Globus pallidus (tissue), 1 donor: ENCODE measurements at regions not wholly inside any gene's neighbourhood (a gene's known extent, or its start where the extent isn't known, plus 50 kb on each side); places are given as distances from the start of the nearest gene placed in this dataset.
"Not testable (repeated sequence)": the region's sequence is repeated elsewhere in the genome, so short reads cannot be mapped to it uniquely, and the experiment has no call there.

Experiments used
- DNase-seq: peaks from one replicate; pipeline ENCODE4 v3.0.0-alpha.2; 2015; ENCODE audit warnings: low spot score

DNA sequence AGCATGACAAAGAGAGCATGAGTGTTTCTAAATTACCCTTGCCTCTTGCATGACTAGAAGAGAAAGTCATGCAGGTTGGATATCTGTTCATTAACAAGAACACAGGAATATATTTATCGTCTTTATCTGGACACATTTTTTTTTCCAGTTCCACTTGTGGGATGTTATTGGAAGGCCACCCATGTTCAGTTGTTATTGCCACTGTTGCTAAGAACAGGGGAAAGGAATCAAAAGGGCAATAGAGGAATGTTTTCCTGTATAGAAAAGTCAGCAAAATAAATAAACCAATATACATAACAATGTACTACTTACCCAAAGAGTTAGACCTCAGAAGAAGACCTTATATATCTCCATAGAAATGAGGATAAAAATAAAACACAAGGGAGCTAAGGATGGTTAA lies 270.1 kb downstream of the QDPR start:
- DNase-seq = no peak

DNA sequence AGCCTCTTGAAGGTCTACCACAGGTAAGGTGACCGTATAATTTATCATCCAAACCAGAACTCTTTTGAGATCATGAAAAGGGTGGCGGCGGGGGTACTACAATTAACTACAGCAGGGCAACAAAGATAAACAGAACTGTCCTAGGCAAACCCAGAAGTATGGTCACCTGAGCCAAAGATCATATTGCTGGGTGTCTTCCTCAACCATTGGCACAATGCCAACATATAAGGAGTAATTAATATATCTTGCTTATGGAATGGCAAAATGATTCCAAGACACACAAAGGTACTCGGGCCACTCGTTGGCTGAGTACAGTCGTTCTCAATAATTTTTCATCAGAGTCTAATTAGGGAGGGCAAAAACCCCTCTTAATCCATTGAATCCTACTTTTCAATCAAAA lies 273.3 kb downstream of the QDPR start:
- DNase-seq = no peak

GRCh38 chr4:17236686-17237085 lies 275.2 kb downstream of the QDPR start:
- DNase-seq = no peak

- DNase-seq = no peak
These were observed 277.2 kb downstream of the QDPR start for GRCh38 chr4:17234678-17235077.

GRCh38 chr4:17232566-17233253 lies 279.2 kb downstream of the QDPR start:
- peak; percentile 61 for DNase-seq

- not testable (repeated sequence) for DNase-seq
These were observed 279.9 kb downstream of the QDPR start for GRCh38 chr4:17231880-17232475.

DNA sequence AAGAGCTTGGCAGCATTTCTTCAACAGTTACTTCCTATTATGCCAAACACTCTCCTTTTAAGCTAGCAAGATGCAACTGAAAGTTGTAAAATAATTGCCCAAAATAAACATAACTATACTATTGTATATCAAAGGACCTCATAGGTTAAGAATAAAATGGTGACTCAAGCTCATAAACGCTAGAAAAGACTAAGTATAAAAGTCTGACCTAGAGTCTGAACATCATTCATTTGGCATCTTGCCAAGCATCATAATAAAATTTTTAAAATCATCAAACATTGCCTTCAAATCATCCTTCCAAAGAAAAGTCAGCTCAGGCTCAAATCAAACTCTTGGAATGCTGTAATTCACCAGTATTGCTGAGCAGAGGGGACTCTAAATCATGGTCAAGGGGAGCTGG lies 281.2 kb downstream of the QDPR start:
- no peak for DNase-seq

DNA sequence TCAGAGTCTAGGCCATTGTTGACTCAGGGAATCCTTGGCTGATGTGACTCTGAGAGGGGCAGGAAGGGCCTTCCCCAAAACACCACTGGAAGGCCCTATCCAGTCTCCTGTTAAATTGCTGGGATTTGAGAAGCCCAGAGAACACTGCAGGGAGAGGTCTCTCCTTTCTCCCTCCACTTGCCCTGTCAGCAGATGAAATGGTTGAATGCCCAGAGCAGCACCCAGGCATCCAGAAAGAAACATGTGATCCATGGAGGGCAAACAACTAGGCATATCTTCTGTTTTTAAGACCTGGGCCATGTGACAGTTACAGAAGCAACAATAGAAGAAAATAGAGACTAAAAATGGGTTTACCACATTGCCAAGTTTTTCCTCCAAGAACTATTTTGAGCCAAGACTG lies 291.1 kb downstream of the QDPR start:
- no peak for DNase-seq

GRCh38 chr4:17218786-17219185 lies 293.1 kb downstream of the QDPR start:
- no peak for DNase-seq

- no peak for DNase-seq
These were observed 304.8 kb downstream of the QDPR start for GRCh38 chr4:17206829-17207801.

DNA sequence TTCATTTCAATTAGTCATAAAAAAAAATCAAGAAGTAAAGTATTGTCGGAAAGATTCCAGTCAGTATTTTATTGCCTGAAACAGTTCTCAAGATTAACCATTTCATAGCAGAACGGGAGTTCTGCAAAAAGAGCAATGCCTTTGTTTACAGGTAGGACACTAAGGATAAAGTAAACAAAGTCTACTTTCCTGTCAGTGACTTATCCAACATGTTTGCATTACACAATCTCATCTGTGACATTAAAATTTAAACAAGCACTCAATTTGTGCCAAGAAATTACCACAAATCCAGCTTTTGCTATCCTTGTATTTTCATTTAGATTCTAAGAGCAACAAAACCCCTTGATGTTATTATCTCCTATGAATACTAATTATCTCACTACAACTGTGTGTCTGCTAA lies 306.5 kb upstream of the LDB2 start:
- DNase-seq = no peak

DNA sequence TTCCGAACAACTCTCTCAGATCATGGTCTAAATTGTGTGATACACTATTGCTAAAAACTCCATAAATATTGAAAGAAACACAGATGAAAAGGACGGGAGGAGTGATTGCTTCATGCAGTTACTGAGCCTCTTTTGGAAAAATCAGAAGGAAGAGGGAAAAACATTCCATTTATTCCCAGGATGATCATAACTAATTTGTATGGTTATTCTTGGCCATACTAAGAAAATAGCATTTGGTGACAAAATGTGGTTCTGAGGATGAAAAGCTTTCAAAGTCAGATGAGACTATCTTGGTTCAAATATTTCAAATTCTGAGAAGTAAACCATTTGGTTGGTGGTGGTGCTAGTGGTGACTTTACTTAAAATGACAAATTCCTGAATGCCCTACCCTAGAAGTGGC lies 305.4 kb upstream of the LDB2 start:
- no peak for DNase-seq

GRCh38 chr4:17197070-17197469 lies 298.6 kb upstream of the LDB2 start:
- peak; percentile 21 for DNase-seq

DNA sequence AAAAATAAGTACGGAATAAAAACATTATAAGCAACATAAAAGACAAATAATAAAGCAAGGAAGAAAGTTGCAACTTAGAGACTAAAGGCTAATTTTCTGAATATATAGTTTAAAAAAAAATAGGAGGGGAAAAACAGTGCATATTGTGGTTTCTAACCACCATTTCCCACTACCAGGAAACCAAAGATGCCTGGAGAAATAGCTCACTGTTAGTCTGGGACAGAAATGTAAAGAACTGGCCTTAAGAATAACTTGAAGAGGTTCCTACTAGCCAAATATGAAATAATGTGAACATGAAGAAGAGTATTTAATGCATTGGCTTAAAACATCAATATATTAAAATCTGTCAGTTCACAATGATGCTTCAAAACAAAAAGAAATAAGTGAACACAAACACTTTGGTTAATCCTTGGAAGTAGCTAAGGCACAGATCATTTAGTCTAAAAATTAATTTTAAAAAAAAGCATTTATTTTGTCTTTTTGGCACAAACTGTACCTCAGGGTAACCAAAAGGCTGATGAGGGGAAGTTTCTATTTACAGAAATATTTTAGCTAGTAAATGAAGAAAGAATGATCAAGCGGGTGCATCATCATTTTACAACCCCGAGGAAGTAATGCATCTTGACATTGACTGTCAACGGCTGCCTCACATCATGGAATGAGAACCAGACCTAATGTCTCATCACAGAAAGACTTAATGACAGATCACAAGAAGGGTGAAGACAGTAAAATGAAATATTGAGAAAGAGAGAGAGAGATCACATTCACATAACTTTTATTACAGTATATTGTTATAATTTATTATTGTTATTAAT lies 297.2 kb upstream of the LDB2 start:
- DNase-seq = no peak

DNA sequence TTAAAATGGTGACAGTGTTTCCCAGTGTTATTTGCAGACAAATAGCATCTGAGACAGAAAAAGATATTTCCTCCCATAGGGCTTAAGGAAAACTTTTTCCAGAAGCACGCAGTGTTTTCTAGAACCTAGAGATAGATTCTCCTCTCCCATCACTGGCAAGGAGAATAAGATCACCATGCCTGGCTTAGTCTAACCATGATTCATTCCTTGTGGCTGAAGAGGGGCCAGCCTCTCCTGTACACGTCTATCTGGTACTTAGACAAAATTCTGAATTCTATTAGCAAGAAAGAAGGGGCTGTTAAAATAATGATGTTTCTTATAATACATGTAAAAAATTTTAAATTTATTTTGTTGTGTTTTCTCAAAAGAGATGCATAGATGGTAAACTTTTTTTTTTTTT lies 296.1 kb upstream of the LDB2 start:
- DNase-seq = no peak

- DNase-seq = no peak
These were observed 291.3 kb upstream of the LDB2 start for GRCh38 chr4:17189759-17190158.

- DNase-seq = no peak
These were observed 290.9 kb upstream of the LDB2 start for GRCh38 chr4:17189401-17189720.

DNA sequence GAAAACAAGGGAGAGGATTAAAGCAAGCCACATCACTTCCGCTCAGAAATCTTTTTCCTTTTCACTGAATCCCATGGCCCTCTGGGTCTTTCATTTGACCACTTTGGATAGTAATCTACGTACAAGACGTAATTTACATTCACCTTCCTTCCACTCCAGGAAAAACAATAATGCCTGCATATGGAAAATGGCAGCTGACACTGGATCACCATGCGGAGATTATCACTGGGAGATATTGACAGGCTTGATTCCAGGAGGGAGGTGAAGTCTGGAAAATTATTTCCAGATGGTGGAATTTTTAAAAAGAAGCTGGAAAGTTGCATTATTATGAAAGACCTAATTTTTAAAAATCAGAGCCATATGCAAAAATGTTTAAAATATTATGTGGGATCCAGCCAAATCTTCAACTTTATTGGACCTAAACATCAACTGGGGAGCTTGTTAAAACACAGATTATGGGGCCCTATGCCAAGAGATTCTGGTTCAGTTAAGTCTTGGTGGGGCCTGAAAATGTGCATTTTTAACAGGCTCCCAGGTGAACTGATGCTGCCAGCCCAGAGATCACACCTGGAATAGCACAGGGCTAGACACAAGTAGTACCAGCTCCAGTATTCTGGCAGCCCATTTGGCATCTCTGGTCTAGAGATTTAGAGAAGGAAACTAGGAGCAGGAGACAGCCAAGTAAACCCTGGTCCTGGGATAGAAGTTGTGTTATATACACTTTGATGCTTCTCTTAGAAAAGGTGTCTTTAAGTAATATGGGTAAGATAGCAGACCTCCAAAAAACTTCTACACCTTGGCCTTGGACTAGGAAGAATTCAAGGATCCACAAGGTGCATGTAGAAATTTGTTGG lies 290.3 kb upstream of the LDB2 start:
- DNase-seq = no peak

- no peak for DNase-seq
These were observed 289.7 kb upstream of the LDB2 start for GRCh38 chr4:17188125-17188524.

GRCh38 chr4:17187003-17187402 lies 288.6 kb upstream of the LDB2 start:
- DNase-seq = peak; percentile 20

DNA sequence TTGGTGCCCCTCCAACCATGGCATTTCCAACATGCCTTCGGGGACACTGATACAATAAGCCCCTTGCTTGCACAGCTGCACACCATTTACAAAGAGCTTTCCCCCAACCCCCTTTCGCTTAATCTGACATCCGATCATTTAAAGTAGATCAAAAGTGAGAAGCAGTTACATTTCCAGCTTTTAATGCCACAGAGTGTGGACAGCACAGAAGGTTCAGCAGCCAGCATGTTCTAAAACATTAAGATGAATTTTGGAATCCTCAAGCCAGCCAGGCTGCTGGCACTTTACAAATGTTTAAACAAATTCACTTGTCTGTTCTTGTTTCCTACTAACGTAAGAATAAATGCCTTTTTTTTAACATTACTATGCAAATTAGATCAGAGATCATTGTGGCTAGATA lies 284.4 kb upstream of the LDB2 start:
- no peak for DNase-seq
